GM23338 (cell line): ENCODE measurements at regions not wholly inside any gene's neighbourhood (a gene's known extent, or its start where the extent isn't known, plus 50 kb on each side); places are given as distances from the start of the nearest gene placed in this dataset.

Experiments used
- ATAC-seq: fragments of 200-7000 bp; cut with Tn5 transposase; 3 replicates; pipeline ENCODE4 v1.9.1; 2020
- DNase-seq: peaks from one replicate; pipeline ENCODE4 v3.0.0-alpha.2; 2015; ENCODE audit warnings: low spot score
- H2AFZ ChIP-seq: fragments of 200-600 bp; sonication (generic); 2 replicates; pipeline ENCODE4 v1.8.0; 2016; ENCODE audit warnings: antibody characterized with exemption, mild to moderate bottlenecking, moderate library complexity
- H3F3A ChIP-seq: fragments of 200-600 bp; sonication (generic); replicated peaks from 2 replicates; pipeline ENCODE4 v1.8.0; 2017; ENCODE audit warnings: antibody characterized with exemption, mixed run types, low read depth
- H3K27ac ChIP-seq: fragments of 200-600 bp; sonication (generic); 2 replicates; pipeline ENCODE4 v1.6.1; 2016; ENCODE audit warnings: low read depth
- H3K27me3 ChIP-seq: fragments of 200-600 bp; sonication (generic); 2 replicates; pipeline ENCODE4 v1.8.0; 2016; ENCODE audit warnings: mild to moderate bottlenecking, mixed run types, moderate library complexity; ENCODE audit not compliant: insufficient read depth
- H3K36me3 ChIP-seq: fragments of 200-600 bp; sonication (generic); 2 replicates; pipeline ENCODE4 v1.8.0; 2016; ENCODE audit warnings: mild to moderate bottlenecking; ENCODE audit not compliant: insufficient read depth
- H3K4me1 ChIP-seq: fragments of 200-600 bp; sonication (generic); 2 replicates; pipeline ENCODE4 v1.8.0; 2016; ENCODE audit warnings: mild to moderate bottlenecking, moderate library complexity; ENCODE audit not compliant: insufficient read depth
- H3K4me2 ChIP-seq: fragments of 200-600 bp; sonication (generic); 2 replicates; pipeline ENCODE4 v1.7.1; 2017; ENCODE audit warnings: mixed run types
- H3K4me3 ChIP-seq: fragments of 200-600 bp; sonication (generic); 2 replicates; pipeline ENCODE4 v1.6.1; 2016; ENCODE audit warnings: mixed run types
- H3K79me2 ChIP-seq: fragments of 200-600 bp; sonication (generic); replicated peaks from 2 replicates; pipeline ENCODE4 v1.8.0; 2017; ENCODE audit warnings: mild to moderate bottlenecking; ENCODE audit not compliant: insufficient read depth
- H3K9me2 ChIP-seq: fragments of 200-600 bp; sonication (generic); 2 replicates; pipeline ENCODE4 v1.8.0; 2017; ENCODE audit not compliant: insufficient read depth
- H4K20me1 ChIP-seq: fragments of 200-600 bp; sonication (generic); replicated peaks from 2 replicates; pipeline ENCODE4 v1.8.0; 2017; ENCODE audit warnings: mild to moderate bottlenecking; ENCODE audit not compliant: insufficient read depth
- H3K27ac Mint-ChIP-seq: 2 replicates; pipeline ENCODE4 v1.8.0; 2020; ENCODE audit warnings: inconsistent platforms, mild to moderate bottlenecking, moderate library complexity, mixed read lengths
- H3K27me3 Mint-ChIP-seq: 3 replicates; pipeline ENCODE4 v1.8.0; 2022; ENCODE audit warnings: low read depth, mild to moderate bottlenecking, moderate library complexity, mixed read lengths, inconsistent platforms; ENCODE audit not compliant: insufficient read depth, poor library complexity
- H3K36me3 Mint-ChIP-seq: 3 replicates; pipeline ENCODE4 v1.8.0; 2021; ENCODE audit warnings: low read depth, mild to moderate bottlenecking, inconsistent platforms, moderate library complexity, mixed read lengths
- H3K4me1 Mint-ChIP-seq: 3 replicates; pipeline ENCODE4 v1.8.0; 2020; ENCODE audit warnings: mild to moderate bottlenecking, inconsistent platforms, mixed read lengths
- H3K4me3 Mint-ChIP-seq: 3 replicates; pipeline ENCODE4 v1.8.0; 2021; ENCODE audit warnings: moderate library complexity, mild to moderate bottlenecking, inconsistent platforms, mixed read lengths
- H3K9me3 Mint-ChIP-seq: 3 replicates; pipeline ENCODE4 v1.8.0; 2020; ENCODE audit warnings: moderate library complexity, mild to moderate bottlenecking, inconsistent platforms, mixed read lengths
- CREB1 ChIP-seq: fragments of 250-450 bp; sonication (Bioruptor Pico); IDR thresholded peaks from 2 replicates; pipeline ENCODE4 v1.5.0; 2020; ENCODE audit warnings: low read depth, mild to moderate bottlenecking, moderate library complexity
- EZH2 ChIP-seq: fragments of 200-600 bp; sonication (generic); IDR thresholded peaks from one replicate; pipeline ENCODE4 v1.8.0; 2017; ENCODE audit warnings: antibody characterized with exemption, mild to moderate bottlenecking, low read depth; ENCODE audit not compliant: unreplicated experiment
- EZH2phosphoT487 ChIP-seq: fragments of 200-600 bp; sonication (generic); IDR thresholded peaks from one replicate; pipeline ENCODE4 v1.8.1; 2018; ENCODE audit warnings: antibody characterized with exemption; ENCODE audit not compliant: unreplicated experiment
- JUNB ChIP-seq: IDR thresholded peaks from one replicate; pipeline ENCODE4 v1.6.1; 2016; ENCODE audit warnings: antibody characterized with exemption; ENCODE audit not compliant: unreplicated experiment
- NANOG ChIP-seq: IDR thresholded peaks from 2 replicates; pipeline ENCODE4 v1.6.1; 2016; ENCODE audit warnings: antibody characterized with exemption, borderline replicate concordance
- POLR2AphosphoS5 ChIP-seq: IDR thresholded peaks from 2 replicates; pipeline ENCODE4 v1.6.1; 2016; ENCODE audit warnings: antibody characterized with exemption, low read depth
- STAT1 ChIP-seq: IDR thresholded peaks from one replicate; pipeline ENCODE4 v1.6.1; 2016; ENCODE audit warnings: antibody characterized with exemption; ENCODE audit not compliant: unreplicated experiment
- ZNF114 ChIP-seq: fragments of 250-450 bp; sonication (Bioruptor Pico); IDR thresholded peaks from 2 replicates; pipeline ENCODE4 v1.5.0; 2020; ENCODE audit warnings: mild to moderate bottlenecking, moderate library complexity
- ZNF331 ChIP-seq: fragments of 250-450 bp; sonication (Bioruptor Pico); IDR thresholded peaks from 2 replicates; pipeline ENCODE4 v1.5.0; 2020; ENCODE audit warnings: low read depth, mild to moderate bottlenecking, moderate library complexity
- TF ChIP-seq, protein P1 (sequence below): fragments of 250-450 bp; sonication (Bioruptor Pico); IDR thresholded peaks from 2 replicates; pipeline ENCODE4 v1.5.0; 2020; ENCODE audit warnings: mild to moderate bottlenecking, moderate library complexity
- TF ChIP-seq, protein P2 (sequence below), 2 experiments: fragments of 200-600 bp in 1 of 2; sonication (generic) in 1 of 2; conservative IDR thresholded peaks; 2 replicates each; pipeline versions ENCODE4 v1.5.1 to v1.6.1; 2016 to 2017; ENCODE audit warnings: antibody characterized with exemption in 2 of 2, low read depth in 2 of 2, mild to moderate bottlenecking in 2 of 2, moderate library complexity in 1 of 2
- TF ChIP-seq, protein P3 (sequence below): IDR thresholded peaks from one replicate; pipeline ENCODE4 v1.6.1; 2018; ENCODE audit warnings: antibody characterized with exemption; ENCODE audit not compliant: unreplicated experiment
- TF ChIP-seq, protein P4 (sequence below): IDR thresholded peaks from 2 replicates; pipeline ENCODE4 v1.6.1; 2016; ENCODE audit warnings: antibody characterized with exemption

DNA sequence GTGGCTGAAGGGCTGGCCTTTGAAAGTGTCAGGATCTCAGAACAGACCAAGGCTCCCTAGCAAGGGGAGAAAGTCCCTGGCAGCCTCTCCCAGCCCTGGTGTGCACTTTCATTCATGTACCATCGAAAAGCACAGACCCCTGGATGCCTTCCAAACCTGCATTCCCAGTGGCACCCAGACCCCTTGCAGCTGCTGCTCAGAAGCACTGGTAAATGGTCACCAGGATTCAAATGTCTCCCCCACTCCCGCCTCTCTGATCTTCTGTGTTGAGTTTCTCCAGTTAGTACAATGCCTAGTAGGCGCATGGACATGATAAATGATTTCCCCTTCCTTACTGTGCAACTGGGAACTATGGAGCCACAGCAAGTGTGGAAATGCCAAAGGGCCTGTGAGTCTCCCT lies 180.0 kb downstream of the GLI2 start:
- no peak overlapping the region for H3K27ac ChIP-seq

More for the DNA sequence above, 180.0 kb downstream of the GLI2 start:
- Histone ChIP-seq H2AFZ (no peak overlapping the region), H3F3A (no peaks in the 10 kb centered on the region), H3K4me1 (peaks cover 10% of the 10 kb centered on the region; the same call in 1 of the 2 replicates), H3K9me2 (no peaks in the 10 kb centered on the region), H3K4me2 (no peak overlapping the region), H3K79me2 (peaks cover 41% of the 10 kb centered on the region), H4K20me1 (peaks cover 21% of the 10 kb centered on the region), H3K27me3 (no peaks in the 10 kb centered on the region), H3K36me3 (no peaks in the 10 kb centered on the region), H3K4me3 (no peak overlapping the region)
- ATAC-seq (no peak), DNase-seq (no peak)
- TF ChIP-seq ZNF331 (CRISPR knock-in tag) (no peak), NANOG (no peak), JUNB (no peak), POLR2AphosphoS5 (no peak), CREB1 (CRISPR knock-in tag) (no peak), EZH2phosphoT487 (no peak), EZH2 (no peak), STAT1 (no peak), ZNF114 (CRISPR knock-in tag) (no peak)
- TF ChIP-seq, protein P1, sequence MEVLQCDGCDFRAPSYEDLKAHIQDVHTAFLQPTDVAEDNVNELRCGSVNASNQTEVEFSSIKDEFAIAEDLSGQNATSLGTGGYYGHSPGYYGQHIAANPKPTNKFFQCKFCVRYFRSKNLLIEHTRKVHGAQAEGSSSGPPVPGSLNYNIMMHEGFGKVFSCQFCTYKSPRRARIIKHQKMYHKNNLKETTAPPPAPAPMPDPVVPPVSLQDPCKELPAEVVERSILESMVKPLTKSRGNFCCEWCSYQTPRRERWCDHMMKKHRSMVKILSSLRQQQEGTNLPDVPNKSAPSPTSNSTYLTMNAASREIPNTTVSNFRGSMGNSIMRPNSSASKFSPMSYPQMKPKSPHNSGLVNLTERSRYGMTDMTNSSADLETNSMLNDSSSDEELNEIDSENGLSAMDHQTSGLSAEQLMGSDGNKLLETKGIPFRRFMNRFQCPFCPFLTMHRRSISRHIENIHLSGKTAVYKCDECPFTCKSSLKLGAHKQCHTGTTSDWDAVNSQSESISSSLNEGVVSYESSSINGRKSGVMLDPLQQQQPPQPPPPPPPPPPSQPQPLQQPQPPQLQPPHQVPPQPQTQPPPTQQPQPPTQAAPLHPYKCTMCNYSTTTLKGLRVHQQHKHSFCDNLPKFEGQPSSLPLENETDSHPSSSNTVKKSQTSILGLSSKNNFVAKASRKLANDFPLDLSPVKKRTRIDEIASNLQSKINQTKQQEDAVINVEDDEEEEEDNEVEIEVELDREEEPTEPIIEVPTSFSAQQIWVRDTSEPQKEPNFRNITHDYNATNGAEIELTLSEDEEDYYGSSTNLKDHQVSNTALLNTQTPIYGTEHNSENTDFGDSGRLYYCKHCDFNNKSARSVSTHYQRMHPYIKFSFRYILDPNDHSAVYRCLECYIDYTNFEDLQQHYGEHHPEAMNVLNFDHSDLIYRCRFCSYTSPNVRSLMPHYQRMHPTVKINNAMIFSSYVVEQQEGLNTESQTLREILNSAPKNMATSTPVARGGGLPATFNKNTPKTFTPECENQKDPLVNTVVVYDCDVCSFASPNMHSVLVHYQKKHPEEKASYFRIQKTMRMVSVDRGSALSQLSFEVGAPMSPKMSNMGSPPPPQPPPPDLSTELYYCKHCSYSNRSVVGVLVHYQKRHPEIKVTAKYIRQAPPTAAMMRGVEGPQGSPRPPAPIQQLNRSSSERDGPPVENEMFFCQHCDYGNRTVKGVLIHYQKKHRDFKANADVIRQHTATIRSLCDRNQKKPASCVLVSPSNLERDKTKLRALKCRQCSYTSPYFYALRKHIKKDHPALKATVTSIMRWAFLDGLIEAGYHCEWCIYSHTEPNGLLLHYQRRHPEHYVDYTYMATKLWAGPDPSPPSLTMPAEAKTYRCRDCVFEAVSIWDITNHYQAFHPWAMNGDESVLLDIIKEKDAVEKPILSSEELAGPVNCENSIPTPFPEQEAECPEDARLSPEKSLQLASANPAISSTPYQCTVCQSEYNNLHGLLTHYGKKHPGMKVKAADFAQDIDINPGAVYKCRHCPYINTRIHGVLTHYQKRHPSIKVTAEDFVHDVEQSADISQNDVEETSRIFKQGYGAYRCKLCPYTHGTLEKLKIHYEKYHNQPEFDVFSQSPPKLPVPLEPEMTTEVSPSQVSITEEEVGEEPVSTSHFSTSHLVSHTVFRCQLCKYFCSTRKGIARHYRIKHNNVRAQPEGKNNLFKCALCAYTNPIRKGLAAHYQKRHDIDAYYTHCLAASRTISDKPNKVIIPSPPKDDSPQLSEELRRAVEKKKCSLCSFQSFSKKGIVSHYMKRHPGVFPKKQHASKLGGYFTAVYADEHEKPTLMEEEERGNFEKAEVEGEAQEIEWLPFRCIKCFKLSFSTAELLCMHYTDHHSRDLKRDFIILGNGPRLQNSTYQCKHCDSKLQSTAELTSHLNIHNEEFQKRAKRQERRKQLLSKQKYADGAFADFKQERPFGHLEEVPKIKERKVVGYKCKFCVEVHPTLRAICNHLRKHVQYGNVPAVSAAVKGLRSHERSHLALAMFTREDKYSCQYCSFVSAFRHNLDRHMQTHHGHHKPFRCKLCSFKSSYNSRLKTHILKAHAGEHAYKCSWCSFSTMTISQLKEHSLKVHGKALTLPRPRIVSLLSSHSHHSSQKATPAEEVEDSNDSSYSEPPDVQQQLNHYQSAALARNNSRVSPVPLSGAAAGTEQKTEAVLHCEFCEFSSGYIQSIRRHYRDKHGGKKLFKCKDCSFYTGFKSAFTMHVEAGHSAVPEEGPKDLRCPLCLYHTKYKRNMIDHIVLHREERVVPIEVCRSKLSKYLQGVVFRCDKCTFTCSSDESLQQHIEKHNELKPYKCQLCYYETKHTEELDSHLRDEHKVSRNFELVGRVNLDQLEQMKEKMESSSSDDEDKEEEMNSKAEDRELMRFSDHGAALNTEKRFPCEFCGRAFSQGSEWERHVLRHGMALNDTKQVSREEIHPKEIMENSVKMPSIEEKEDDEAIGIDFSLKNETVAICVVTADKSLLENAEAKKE, result no peak
- TF ChIP-seq, protein P2, sequence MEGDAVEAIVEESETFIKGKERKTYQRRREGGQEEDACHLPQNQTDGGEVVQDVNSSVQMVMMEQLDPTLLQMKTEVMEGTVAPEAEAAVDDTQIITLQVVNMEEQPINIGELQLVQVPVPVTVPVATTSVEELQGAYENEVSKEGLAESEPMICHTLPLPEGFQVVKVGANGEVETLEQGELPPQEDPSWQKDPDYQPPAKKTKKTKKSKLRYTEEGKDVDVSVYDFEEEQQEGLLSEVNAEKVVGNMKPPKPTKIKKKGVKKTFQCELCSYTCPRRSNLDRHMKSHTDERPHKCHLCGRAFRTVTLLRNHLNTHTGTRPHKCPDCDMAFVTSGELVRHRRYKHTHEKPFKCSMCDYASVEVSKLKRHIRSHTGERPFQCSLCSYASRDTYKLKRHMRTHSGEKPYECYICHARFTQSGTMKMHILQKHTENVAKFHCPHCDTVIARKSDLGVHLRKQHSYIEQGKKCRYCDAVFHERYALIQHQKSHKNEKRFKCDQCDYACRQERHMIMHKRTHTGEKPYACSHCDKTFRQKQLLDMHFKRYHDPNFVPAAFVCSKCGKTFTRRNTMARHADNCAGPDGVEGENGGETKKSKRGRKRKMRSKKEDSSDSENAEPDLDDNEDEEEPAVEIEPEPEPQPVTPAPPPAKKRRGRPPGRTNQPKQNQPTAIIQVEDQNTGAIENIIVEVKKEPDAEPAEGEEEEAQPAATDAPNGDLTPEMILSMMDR (conservative IDR thresholded peaks at IDR 0.05; ENCODE audit: low read depth in 2 of 2), result no peak
- TF ChIP-seq, protein P3, sequence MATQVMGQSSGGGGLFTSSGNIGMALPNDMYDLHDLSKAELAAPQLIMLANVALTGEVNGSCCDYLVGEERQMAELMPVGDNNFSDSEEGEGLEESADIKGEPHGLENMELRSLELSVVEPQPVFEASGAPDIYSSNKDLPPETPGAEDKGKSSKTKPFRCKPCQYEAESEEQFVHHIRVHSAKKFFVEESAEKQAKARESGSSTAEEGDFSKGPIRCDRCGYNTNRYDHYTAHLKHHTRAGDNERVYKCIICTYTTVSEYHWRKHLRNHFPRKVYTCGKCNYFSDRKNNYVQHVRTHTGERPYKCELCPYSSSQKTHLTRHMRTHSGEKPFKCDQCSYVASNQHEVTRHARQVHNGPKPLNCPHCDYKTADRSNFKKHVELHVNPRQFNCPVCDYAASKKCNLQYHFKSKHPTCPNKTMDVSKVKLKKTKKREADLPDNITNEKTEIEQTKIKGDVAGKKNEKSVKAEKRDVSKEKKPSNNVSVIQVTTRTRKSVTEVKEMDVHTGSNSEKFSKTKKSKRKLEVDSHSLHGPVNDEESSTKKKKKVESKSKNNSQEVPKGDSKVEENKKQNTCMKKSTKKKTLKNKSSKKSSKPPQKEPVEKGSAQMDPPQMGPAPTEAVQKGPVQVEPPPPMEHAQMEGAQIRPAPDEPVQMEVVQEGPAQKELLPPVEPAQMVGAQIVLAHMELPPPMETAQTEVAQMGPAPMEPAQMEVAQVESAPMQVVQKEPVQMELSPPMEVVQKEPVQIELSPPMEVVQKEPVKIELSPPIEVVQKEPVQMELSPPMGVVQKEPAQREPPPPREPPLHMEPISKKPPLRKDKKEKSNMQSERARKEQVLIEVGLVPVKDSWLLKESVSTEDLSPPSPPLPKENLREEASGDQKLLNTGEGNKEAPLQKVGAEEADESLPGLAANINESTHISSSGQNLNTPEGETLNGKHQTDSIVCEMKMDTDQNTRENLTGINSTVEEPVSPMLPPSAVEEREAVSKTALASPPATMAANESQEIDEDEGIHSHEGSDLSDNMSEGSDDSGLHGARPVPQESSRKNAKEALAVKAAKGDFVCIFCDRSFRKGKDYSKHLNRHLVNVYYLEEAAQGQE, result no peak
- TF ChIP-seq, protein P4, sequence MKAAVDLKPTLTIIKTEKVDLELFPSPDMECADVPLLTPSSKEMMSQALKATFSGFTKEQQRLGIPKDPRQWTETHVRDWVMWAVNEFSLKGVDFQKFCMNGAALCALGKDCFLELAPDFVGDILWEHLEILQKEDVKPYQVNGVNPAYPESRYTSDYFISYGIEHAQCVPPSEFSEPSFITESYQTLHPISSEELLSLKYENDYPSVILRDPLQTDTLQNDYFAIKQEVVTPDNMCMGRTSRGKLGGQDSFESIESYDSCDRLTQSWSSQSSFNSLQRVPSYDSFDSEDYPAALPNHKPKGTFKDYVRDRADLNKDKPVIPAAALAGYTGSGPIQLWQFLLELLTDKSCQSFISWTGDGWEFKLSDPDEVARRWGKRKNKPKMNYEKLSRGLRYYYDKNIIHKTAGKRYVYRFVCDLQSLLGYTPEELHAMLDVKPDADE, result no peak
- H3K27ac Mint-ChIP-seq, result peak overlapping the region; percentile 59; the same call in 1 of the 2 replicates
- peaks cover 41% of the 10 kb centered on the region for H3K4me1 Mint-ChIP-seq
- H3K27me3 Mint-ChIP-seq, result peaks cover 12% of the 10 kb centered on the region
- H3K4me3 Mint-ChIP-seq, result no peak overlapping the region
- no peaks in the 10 kb centered on the region for H3K36me3 Mint-ChIP-seq
- H3K9me3 Mint-ChIP-seq, result no peaks in the 10 kb centered on the region
